ENCODE measurements at regions not wholly inside any gene's neighbourhood (a gene's known extent, or its start where the extent isn't known, plus 50 kb on each side); places are given as distances from the start of the nearest gene placed in this dataset.

GRCh38 chr20:57995381-57995977, 233.0 kb downstream of the ANKRD60 start:
- no peak for TF ChIP-seq CTCF (conservative IDR thresholded peaks at IDR 0.05 in 1 of 2, IDR thresholded peaks at IDR 0.05 in 1 of 2; ENCODE audit: extremely low read depth in 1 of 2, insufficient read depth in 1 of 2, low read depth in 1 of 2, low read length in 2 of 2)
- TF ChIP-seq EZH2 (IDR thresholded peaks at IDR 0.05; ENCODE audit: borderline replicate concordance, low read length): no peak
